HCT116 (cell line): ENCODE measurements at regions not wholly inside any gene's neighbourhood (a gene's known extent, or its start where the extent isn't known, plus 50 kb on each side); places are given as distances from the start of the nearest gene placed in this dataset.

Experiments used
- ATAC-seq: fragments of 200-7000 bp; cut with Tn5 transposase; 2 replicates; pipeline ENCODE4 v1.9.1; 2020; ENCODE audit warnings: mild to moderate bottlenecking, moderate library complexity
- BruUV-seq: library from RNA; stranded (reverse); fragments of 400-500 nt; replicated peaks from 2 replicates; lab custom pipeline; 2021; lab: Mats Ljungman, UMichigan
- CTCF ChIA-PET: fragments of 300-600 bp; sonication (Branson Sonifier 250); formaldehyde crosslinking; loops from one replicate; lab custom pipeline; 2021; ENCODE audit warnings: antibody characterized with exemption; lab: Charles Lee
- POLR2A ChIA-PET: fragments of 300-600, 350-600 bp; sonication (Branson Sonifier 250); formaldehyde crosslinking; loops from one replicate; lab custom pipeline; 2021; ENCODE audit warnings: antibody characterized with exemption; lab: Charles Lee
- RAD21 ChIA-PET, 2 experiments: fragments of 300-600 bp; sonication (Branson Sonifier 250); formaldehyde crosslinking; loops; one replicate each; lab custom pipeline; 2023; ENCODE audit warnings: low total read pairs in 2 of 2; ENCODE audit not compliant: uncharacterized antibody in 2 of 2, unreplicated experiment in 2 of 2, low non-redundant PET in 1 of 2; lab: Charles Lee
- DNase-seq: peaks from one replicate; pipeline ENCODE4 v3.0.0-alpha.2; 2010; ENCODE audit warnings: low read depth, low spot score
- H2AFZ ChIP-seq: fragments of 200-600 bp; shearing (Covaris generic), sonication (generic); 2 replicates; pipeline ENCODE4 v1.6.1; 2017; ENCODE audit warnings: low read depth, mixed run types, mixed read lengths, antibody characterized with exemption, low read length; ENCODE audit not compliant: poor library complexity, severe bottlenecking
- H3K27ac ChIP-seq: 2 replicates; pipeline ENCODE4 v1.5.1; 2012; ENCODE audit warnings: low read depth, low read length
- H3K27me3 ChIP-seq: fragments of 200-600 bp; sonication (generic); 2 replicates; pipeline ENCODE4 v1.6.1; 2016; ENCODE audit warnings: mixed run types, low read length, mixed read lengths; ENCODE audit not compliant: insufficient read depth
- H3K36me3 ChIP-seq, 2 experiments: fragments of 200-500 bp in 1 of 2; fragments of 200-600 bp in 1 of 2; sonication (Bioruptor generic) in 1 of 2; sonication (generic) in 1 of 2; 2 replicates each; pipeline versions ENCODE4 v1.5.1 to v1.6.1; 2014 to 2016; ENCODE audit warnings: low read length in 2 of 2, inconsistent platforms in 1 of 2, mixed read lengths in 1 of 2, mixed run types in 1 of 2; ENCODE audit not compliant: insufficient read depth in 2 of 2, control insufficient read depth in 1 of 2
- H3K4me1 ChIP-seq, 2 experiments: fragments of 200-600 bp in 1 of 2; sonication (generic) in 1 of 2; 2 replicates each; pipeline versions ENCODE4 v1.5.1 to v1.6.1; 2012 to 2017; ENCODE audit warnings: low read length in 2 of 2, inconsistent platforms in 1 of 2, mild to moderate bottlenecking in 1 of 2, mixed read lengths in 1 of 2, mixed run types in 1 of 2, moderate library complexity in 1 of 2; ENCODE audit not compliant: insufficient read depth in 2 of 2, control insufficient read depth in 1 of 2
- H3K4me2 ChIP-seq: fragments of 200-600 bp; sonication (generic); 2 replicates; pipeline ENCODE4 v1.6.1; 2017; ENCODE audit warnings: mixed run types, low read length, mixed read lengths
- H3K4me3 ChIP-seq, 2 experiments: fragments of 200-600 bp in 1 of 2; sonication (generic) in 1 of 2; replicated peaks in 1 of 2; 2 replicates each; pipeline ENCODE4 v1.5.1; 2011 to 2016; ENCODE audit warnings: low read length in 2 of 2, control low read depth in 1 of 2, low read depth in 1 of 2, mild to moderate bottlenecking in 1 of 2, mixed read lengths in 1 of 2, mixed run types in 1 of 2
- H3K79me2 ChIP-seq: fragments of 200-600 bp; sonication (generic); 2 replicates; pipeline ENCODE4 v1.6.1; 2017; ENCODE audit warnings: mild to moderate bottlenecking, mixed run types, low read length, moderate library complexity, mixed read lengths; ENCODE audit not compliant: insufficient read depth
- H3K9ac ChIP-seq: fragments of 200-600 bp; sonication (generic); 2 replicates; pipeline ENCODE4 v1.6.1; 2016; ENCODE audit warnings: low read length, mixed read lengths
- H3K9me2 ChIP-seq: fragments of 200-600 bp; sonication (generic), shearing (Covaris generic); 2 replicates; pipeline ENCODE4 v1.6.1; 2017; ENCODE audit warnings: mixed run types, mild to moderate bottlenecking, moderate library complexity; ENCODE audit not compliant: insufficient read depth
- H3K9me3 ChIP-seq, 2 experiments: fragments of 200-500 bp in 1 of 2; fragments of 200-600 bp in 1 of 2; sonication (Bioruptor generic) in 1 of 2; sonication (generic) in 1 of 2; 2 replicates each; pipeline ENCODE4 v1.6.1; 2014 to 2017; ENCODE audit warnings: low read length in 2 of 2, mixed read lengths in 2 of 2, inconsistent platforms in 1 of 2, low read depth in 1 of 2, mild to moderate bottlenecking in 1 of 2, mixed run types in 1 of 2, moderate library complexity in 1 of 2; ENCODE audit not compliant: control insufficient read depth in 1 of 2, insufficient read depth in 1 of 2
- H4K20me1 ChIP-seq: fragments of 200-600 bp; sonication (generic), shearing (Covaris generic); 2 replicates; pipeline ENCODE4 v1.6.1; 2017; ENCODE audit warnings: mixed run types, mild to moderate bottlenecking, moderate library complexity; ENCODE audit not compliant: insufficient read depth
- ATF3 ChIP-seq: IDR thresholded peaks from 2 replicates; pipeline ENCODE4 v1.6.1; 2012
- EZH2phosphoT487 ChIP-seq: fragments of 200-600 bp; IDR thresholded peaks from 2 replicates; pipeline ENCODE4 v1.6.1; 2018; ENCODE audit warnings: antibody characterized with exemption, borderline replicate concordance
- JUND ChIP-seq: IDR thresholded peaks from 2 replicates; pipeline ENCODE4 v1.6.1; 2012
- REST ChIP-seq: IDR thresholded peaks from 2 replicates; pipeline ENCODE4 v1.6.1; 2012; ENCODE audit warnings: low read depth
- SRF ChIP-seq: IDR thresholded peaks from 2 replicates; pipeline ENCODE4 v1.6.1; 2012; ENCODE audit warnings: low read depth
- intact Hi-C: fragments of 100-400 bp; cut with micrococcal nuclease; formaldehyde crosslinking; loops from 2 replicates; pipeline ENCODE4 v1.10.0; 2022

DNA sequence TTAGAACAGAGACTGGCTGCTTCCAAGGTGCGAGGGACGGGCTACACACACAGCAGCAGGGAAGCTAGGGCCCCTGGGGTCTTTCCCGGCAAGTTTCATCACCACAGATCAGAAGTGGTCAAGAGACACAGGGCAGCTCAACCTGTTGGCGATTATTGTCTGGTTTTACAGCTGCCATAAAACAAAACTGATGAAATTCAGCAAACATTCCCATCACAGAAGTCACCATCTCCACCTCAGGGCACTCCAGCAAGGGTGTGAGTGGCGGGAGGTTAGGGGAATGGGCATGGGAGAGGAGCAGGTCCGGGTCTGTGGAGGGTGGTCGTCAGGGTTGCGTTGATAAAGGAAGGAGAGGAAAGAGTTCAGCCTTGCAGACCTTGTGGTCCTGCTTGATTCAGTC is 91.0 kb downstream of the PXDC1 start (continued):
- no peak for TF ChIP-seq ATF3

DNA sequence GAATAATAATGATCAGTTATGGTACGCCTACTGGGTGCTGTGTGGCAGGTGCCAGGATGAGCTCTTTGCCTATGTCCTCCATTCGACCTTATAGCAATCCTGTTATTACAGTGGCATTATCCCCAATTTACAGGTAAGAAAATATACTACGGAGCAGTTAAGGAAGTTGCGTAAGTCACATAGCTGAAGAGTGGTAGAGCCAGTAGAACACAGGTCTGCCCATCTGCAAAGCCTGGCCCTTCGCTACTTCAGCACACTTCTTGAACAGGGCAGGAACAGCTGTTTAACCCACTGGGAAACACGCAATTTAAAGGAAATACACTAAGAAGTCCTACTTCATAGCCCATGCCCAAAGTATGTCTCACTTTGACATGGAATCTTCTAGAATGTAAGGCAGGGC is 91.8 kb downstream of the PXDC1 start:
- ChIA-PET RAD21 (no interaction called here), POLR2A (no interaction called here), CTCF (no interaction called here)
- H2AFZ ChIP-seq: no peak overlapping the region
- intact Hi-C loops: no loop called here
- H3K4me1 ChIP-seq: no peaks in the 10 kb centered on the region
- no peak for TF ChIP-seq JUND
- no peak for TF ChIP-seq REST
- TF ChIP-seq EZH2phosphoT487: no peak
- no peak for TF ChIP-seq SRF
- ATAC-seq: no peak
- no peaks in the 10 kb centered on the region for H4K20me1 ChIP-seq
- H3K27ac ChIP-seq: no peak overlapping the region
- no peaks in the 10 kb centered on the region for H3K36me3 ChIP-seq
- H3K4me2 ChIP-seq: no peak overlapping the region
- H3K27me3 ChIP-seq: no peaks in the 10 kb centered on the region
- no peak overlapping the region for H3K9ac ChIP-seq
- no peaks in the 10 kb centered on the region for H3K9me3 ChIP-seq
- no TSS peak for BruUV-seq
- DNase-seq: no peak
- no peak overlapping the region for H3K4me3 ChIP-seq
- H3K79me2 ChIP-seq: no peaks in the 10 kb centered on the region
- H3K9me2 ChIP-seq: no peaks in the 10 kb centered on the region
